Neural progenitor cell (in vitro differentiated cells): ENCODE measurements at regions not wholly inside any gene's neighbourhood (a gene's known extent, or its start where the extent isn't known, plus 50 kb on each side); places are given as distances from the start of the nearest gene placed in this dataset.

Experiments
- EZH2 ChIP-seq: fragments of 200-600 bp; sonication (generic); IDR thresholded peaks from 2 replicates; pipeline ENCODE4 v1.6.1; 2017; ENCODE audit warnings: antibody characterized with exemption, mild to moderate bottlenecking, moderate library complexity
- EZH2phosphoT487 ChIP-seq: fragments of 200-600 bp; sonication (generic); IDR thresholded peaks from 2 replicates; pipeline ENCODE4 v1.6.1; 2017; ENCODE audit warnings: antibody characterized with exemption
- TF ChIP-seq, protein P1 (sequence below): fragments of 200-600 bp; sonication (generic); IDR thresholded peaks from 2 replicates; pipeline ENCODE4 v1.5.1; 2017; ENCODE audit warnings: antibody characterized with exemption, mild to moderate bottlenecking

DNA sequence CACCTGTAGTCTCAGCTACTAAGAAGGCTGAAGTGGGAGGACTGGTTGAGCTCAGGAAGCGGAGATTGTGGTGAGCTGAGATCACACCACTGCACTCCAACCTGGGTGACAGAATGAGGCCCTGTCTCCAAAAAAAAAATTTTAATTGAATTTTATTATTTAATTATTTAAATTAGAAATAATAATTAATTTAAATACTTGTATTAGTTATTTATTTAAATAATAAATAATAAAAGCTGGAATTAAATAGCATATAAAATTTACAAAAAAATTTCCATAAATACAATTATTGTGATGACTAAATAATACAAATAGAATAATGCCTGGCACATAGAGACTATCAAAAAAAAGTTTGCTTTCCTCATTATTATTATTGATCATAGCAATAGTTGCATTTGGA lies 371.5 kb downstream of the KCNA4 start:
- TF ChIP-seq, protein P1, sequence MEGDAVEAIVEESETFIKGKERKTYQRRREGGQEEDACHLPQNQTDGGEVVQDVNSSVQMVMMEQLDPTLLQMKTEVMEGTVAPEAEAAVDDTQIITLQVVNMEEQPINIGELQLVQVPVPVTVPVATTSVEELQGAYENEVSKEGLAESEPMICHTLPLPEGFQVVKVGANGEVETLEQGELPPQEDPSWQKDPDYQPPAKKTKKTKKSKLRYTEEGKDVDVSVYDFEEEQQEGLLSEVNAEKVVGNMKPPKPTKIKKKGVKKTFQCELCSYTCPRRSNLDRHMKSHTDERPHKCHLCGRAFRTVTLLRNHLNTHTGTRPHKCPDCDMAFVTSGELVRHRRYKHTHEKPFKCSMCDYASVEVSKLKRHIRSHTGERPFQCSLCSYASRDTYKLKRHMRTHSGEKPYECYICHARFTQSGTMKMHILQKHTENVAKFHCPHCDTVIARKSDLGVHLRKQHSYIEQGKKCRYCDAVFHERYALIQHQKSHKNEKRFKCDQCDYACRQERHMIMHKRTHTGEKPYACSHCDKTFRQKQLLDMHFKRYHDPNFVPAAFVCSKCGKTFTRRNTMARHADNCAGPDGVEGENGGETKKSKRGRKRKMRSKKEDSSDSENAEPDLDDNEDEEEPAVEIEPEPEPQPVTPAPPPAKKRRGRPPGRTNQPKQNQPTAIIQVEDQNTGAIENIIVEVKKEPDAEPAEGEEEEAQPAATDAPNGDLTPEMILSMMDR: no peak
- TF ChIP-seq EZH2 (no peak), EZH2phosphoT487 (no peak)
